ENCODE measurements at regions not wholly inside any gene's neighbourhood (a gene's known extent, or its start where the extent isn't known, plus 50 kb on each side); places are given as distances from the start of the nearest gene placed in this dataset.

GRCh38 chr6:95410168-95410567 is 167.2 kb upstream of the MANEA start:
- H3K4me1 ChIP-seq (ENCODE audit: insufficient read depth, low read length, severe bottlenecking): no peaks in the 10 kb centered on the region
- no peaks in the 10 kb centered on the region for H3K79me2 ChIP-seq (ENCODE audit: insufficient read depth, low read length)
- no peaks in the 10 kb centered on the region for H3K27me3 ChIP-seq (ENCODE audit: insufficient read depth, low read length)
- H3K27ac ChIP-seq (ENCODE audit: low read depth, low read length, poor library complexity, severe bottlenecking): no peak overlapping the region
- no peaks in the 10 kb centered on the region for H3K36me3 ChIP-seq (ENCODE audit: insufficient read depth, low read length)
- H3F3A ChIP-seq (ENCODE audit: insufficient read depth, low read length): no peaks in the 10 kb centered on the region
- H3K9ac ChIP-seq (ENCODE audit: low read length): no peak overlapping the region
- no peaks in the 10 kb centered on the region for H4K20me1 ChIP-seq (ENCODE audit: insufficient read depth, low read length)
- H3K9me2 ChIP-seq (ENCODE audit: low read depth, low read length): no peaks in the 10 kb centered on the region
- H2AFZ ChIP-seq (ENCODE audit: low read length): no peak overlapping the region
- H3K4me3 ChIP-seq (ENCODE audit: low read depth, low read length, poor library complexity, severe bottlenecking): no peak overlapping the region
- no peak overlapping the region for H3K4me2 ChIP-seq (ENCODE audit: low read length)
- no peaks in the 10 kb centered on the region for H3K9me3 ChIP-seq (ENCODE audit: low read length)
- TF ChIP-seq EZH2 (IDR thresholded peaks at IDR 0.05; ENCODE audit: borderline replicate concordance, low read length) (no peak), CTCF (IDR thresholded peaks at IDR 0.05; ENCODE audit: low read length) (no peak)

- TF ChIP-seq EZH2 (IDR thresholded peaks at IDR 0.05; ENCODE audit: borderline replicate concordance, low read length) (no peak), CTCF (IDR thresholded peaks at IDR 0.05; ENCODE audit: low read length) (no peak)
- Histone ChIP-seq H4K20me1 (ENCODE audit: insufficient read depth, low read length) (no peaks in the 10 kb centered on the region), H3K9me3 (ENCODE audit: low read length) (no peaks in the 10 kb centered on the region), H3K9ac (ENCODE audit: low read length) (no peak overlapping the region), H3K27me3 (ENCODE audit: insufficient read depth, low read length) (no peaks in the 10 kb centered on the region), H3K4me2 (ENCODE audit: low read length) (no peak overlapping the region), H3F3A (ENCODE audit: insufficient read depth, low read length) (no peaks in the 10 kb centered on the region), H3K4me1 (ENCODE audit: insufficient read depth, low read length, severe bottlenecking) (no peaks in the 10 kb centered on the region), H3K4me3 (ENCODE audit: low read depth, low read length, poor library complexity, severe bottlenecking) (no peak overlapping the region), H2AFZ (ENCODE audit: low read length) (no peak overlapping the region), H3K36me3 (ENCODE audit: insufficient read depth, low read length) (no peaks in the 10 kb centered on the region), H3K79me2 (ENCODE audit: insufficient read depth, low read length) (no peaks in the 10 kb centered on the region), H3K27ac (ENCODE audit: low read depth, low read length, poor library complexity, severe bottlenecking) (no peak overlapping the region), H3K9me2 (ENCODE audit: low read depth, low read length) (no peaks in the 10 kb centered on the region; the same call in 1 of the 2 replicates)
These were observed 163.5 kb upstream of the MANEA start for GRCh38 chr6:95413789-95414188.

- Histone ChIP-seq H3K4me1 (ENCODE audit: insufficient read depth, low read length, severe bottlenecking) (no peaks in the 10 kb centered on the region), H3K36me3 (ENCODE audit: insufficient read depth, low read length) (no peaks in the 10 kb centered on the region), H3K79me2 (ENCODE audit: insufficient read depth, low read length) (no peaks in the 10 kb centered on the region), H3K9me2 (ENCODE audit: low read depth, low read length) (no peaks in the 10 kb centered on the region; the same call in 1 of the 2 replicates), H3K9me3 (ENCODE audit: low read length) (no peaks in the 10 kb centered on the region), H3K4me3 (ENCODE audit: low read depth, low read length, poor library complexity, severe bottlenecking) (no peak overlapping the region), H4K20me1 (ENCODE audit: insufficient read depth, low read length) (no peaks in the 10 kb centered on the region), H3K4me2 (ENCODE audit: low read length) (no peak overlapping the region), H2AFZ (ENCODE audit: low read length) (no peak overlapping the region), H3F3A (ENCODE audit: insufficient read depth, low read length) (no peaks in the 10 kb centered on the region), H3K27me3 (ENCODE audit: insufficient read depth, low read length) (no peaks in the 10 kb centered on the region), H3K9ac (ENCODE audit: low read length) (no peak overlapping the region), H3K27ac (ENCODE audit: low read depth, low read length, poor library complexity, severe bottlenecking) (no peak overlapping the region)
- TF ChIP-seq EZH2 (IDR thresholded peaks at IDR 0.05; ENCODE audit: borderline replicate concordance, low read length): no peak
- no peak for TF ChIP-seq CTCF (IDR thresholded peaks at IDR 0.05; ENCODE audit: low read length)
These were observed 159.5 kb upstream of the MANEA start for GRCh38 chr6:95417856-95418255.
